Activated T-helper 1 cell treated with anti-CD3 and anti-CD28 coated beads, Interleukin-12 subunit alpha, Interleukin-12 subunit beta, Interleukin-2, Interleukin-4 antibody, amounts not matched to agents 30 ng/mL and 10 ng/mL and 1 ng/mL, durations not matched to agents 14 hours and 24 hours and 36 hours (primary cell): ENCODE measurements at regions not wholly inside any gene's neighbourhood (a gene's known extent, or its start where the extent isn't known, plus 50 kb on each side); places are given as distances from the start of the nearest gene placed in this dataset.
"Not testable (repeated sequence)": the region's sequence is repeated elsewhere in the genome, so short reads cannot be mapped to it uniquely, and the experiment has no call there.

Source experiments
- DNase-seq: peaks from one replicate; pipeline ENCODE4 v3.0.0; 2021; ENCODE audit warnings: low spot score
- H3K27ac Mint-ChIP-seq: one replicate; pipeline ENCODE4 v1.8.0; 2021; ENCODE audit warnings: mild to moderate bottlenecking, mixed read lengths
- H3K27me3 Mint-ChIP-seq: one replicate; pipeline ENCODE4 v1.8.0; 2022; ENCODE audit warnings: mild to moderate bottlenecking, moderate library complexity, mixed read lengths; ENCODE audit not compliant: insufficient read depth
- H3K36me3 Mint-ChIP-seq: one replicate; pipeline ENCODE4 v1.8.0; 2021; ENCODE audit warnings: low read depth, mixed read lengths
- H3K4me1 Mint-ChIP-seq: one replicate; pipeline ENCODE4 v1.8.0; 2021; ENCODE audit warnings: low read depth, mixed read lengths
- H3K4me3 Mint-ChIP-seq: one replicate; pipeline ENCODE4 v1.8.0; 2021; ENCODE audit warnings: mild to moderate bottlenecking, moderate library complexity, mixed read lengths
- H3K9me3 Mint-ChIP-seq: one replicate; pipeline ENCODE4 v1.8.0; 2021; ENCODE audit warnings: mixed read lengths
- intact Hi-C: fragments of 100-400 bp; cut with micrococcal nuclease; formaldehyde crosslinking; loops from one replicate; pipeline ENCODE4 v1.15.1; 2024

- no peak overlapping the region for H3K27ac Mint-ChIP-seq
Measured at GRCh38 chr1:166383137-166383536, 216.3 kb upstream of the FAM78B start.

GRCh38 chr1:166383635-166384346 lies 217.0 kb upstream of the FAM78B start:
- intact Hi-C loops = no loop called here
- no peak for DNase-seq
- no peaks in the 10 kb centered on the region for H3K36me3 Mint-ChIP-seq
- no peak overlapping the region for H3K4me3 Mint-ChIP-seq
- no peak overlapping the region for H3K27ac Mint-ChIP-seq
- no peaks in the 10 kb centered on the region for H3K9me3 Mint-ChIP-seq
- H3K27me3 Mint-ChIP-seq = peaks cover 2% of the 10 kb centered on the region
- no peaks in the 10 kb centered on the region for H3K4me1 Mint-ChIP-seq

More at GRCh38 chr1:166383137-166383536, 216.3 kb upstream of the FAM78B start:
- Mint-ChIP-seq H3K36me3 (no peaks in the 10 kb centered on the region), H3K27me3 (peaks cover 2% of the 10 kb centered on the region), H3K4me3 (no peak overlapping the region), H3K4me1 (no peaks in the 10 kb centered on the region), H3K9me3 (no peaks in the 10 kb centered on the region)
- intact Hi-C loops = no loop called here
- DNase-seq = no peak

- H3K9me3 Mint-ChIP-seq = no peaks in the 10 kb centered on the region
- peaks cover 2% of the 10 kb centered on the region for H3K27me3 Mint-ChIP-seq
- intact Hi-C loops = no loop called here
- DNase-seq = no peak
- H3K4me1 Mint-ChIP-seq = no peaks in the 10 kb centered on the region
- H3K4me3 Mint-ChIP-seq = no peak overlapping the region
- no peaks in the 10 kb centered on the region for H3K36me3 Mint-ChIP-seq
- no peak overlapping the region for H3K27ac Mint-ChIP-seq
Measured at GRCh38 chr1:166384948-166385347, 218.1 kb upstream of the FAM78B start.

- no peaks in the 10 kb centered on the region for H3K4me1 Mint-ChIP-seq
- H3K9me3 Mint-ChIP-seq = no peaks in the 10 kb centered on the region
- H3K36me3 Mint-ChIP-seq = no peaks in the 10 kb centered on the region
- intact Hi-C loops = no loop called here
- no peak overlapping the region for H3K4me3 Mint-ChIP-seq
- H3K27me3 Mint-ChIP-seq = no peaks in the 10 kb centered on the region
- no peak overlapping the region for H3K27ac Mint-ChIP-seq
- DNase-seq = no peak
Measured at GRCh38 chr1:166390366-166391033, 223.7 kb upstream of the FAM78B start.

- no peaks in the 10 kb centered on the region for H3K36me3 Mint-ChIP-seq
- H3K27ac Mint-ChIP-seq = no peak overlapping the region
- H3K4me3 Mint-ChIP-seq = no peak overlapping the region
- no peaks in the 10 kb centered on the region for H3K9me3 Mint-ChIP-seq
- no peaks in the 10 kb centered on the region for H3K27me3 Mint-ChIP-seq
- intact Hi-C loops = no loop called here
- DNase-seq = no peak
- no peaks in the 10 kb centered on the region for H3K4me1 Mint-ChIP-seq
Measured at GRCh38 chr1:166391279-166392066, 224.7 kb upstream of the FAM78B start.

GRCh38 chr1:166395729-166396128 lies 228.9 kb upstream of the FAM78B start:
- H3K27ac Mint-ChIP-seq = no peak overlapping the region
- no peak overlapping the region for H3K4me3 Mint-ChIP-seq
- intact Hi-C loops = no loop called here
- no peaks in the 10 kb centered on the region for H3K4me1 Mint-ChIP-seq
- no peaks in the 10 kb centered on the region for H3K36me3 Mint-ChIP-seq
- DNase-seq = no peak
- H3K27me3 Mint-ChIP-seq = peaks cover 5% of the 10 kb centered on the region
- no peaks in the 10 kb centered on the region for H3K9me3 Mint-ChIP-seq

GRCh38 chr1:166409253-166410082 lies 242.7 kb upstream of the FAM78B start:
- H3K4me1 Mint-ChIP-seq, H3K27me3 Mint-ChIP-seq, DNase-seq, H3K36me3 Mint-ChIP-seq, H3K4me3 Mint-ChIP-seq, intact Hi-C loops, H3K27ac Mint-ChIP-seq: not testable (repeated sequence)
- H3K9me3 Mint-ChIP-seq = peaks cover 19% of the 10 kb centered on the region

- intact Hi-C loops = no loop called here
- DNase-seq = no peak
- H3K9me3 Mint-ChIP-seq = peaks cover 19% of the 10 kb centered on the region
- H3K4me1 Mint-ChIP-seq = no peaks in the 10 kb centered on the region
- H3K27me3 Mint-ChIP-seq = no peaks in the 10 kb centered on the region
- H3K27ac Mint-ChIP-seq = no peak overlapping the region
- no peaks in the 10 kb centered on the region for H3K36me3 Mint-ChIP-seq
- no peak overlapping the region for H3K4me3 Mint-ChIP-seq
Measured at GRCh38 chr1:166410083-166410385, 243.2 kb upstream of the FAM78B start.

- H3K9me3 Mint-ChIP-seq, H3K4me1 Mint-ChIP-seq, DNase-seq, H3K4me3 Mint-ChIP-seq, H3K27ac Mint-ChIP-seq, H3K36me3 Mint-ChIP-seq, H3K27me3 Mint-ChIP-seq, intact Hi-C loops: not testable (repeated sequence)
Measured at GRCh38 chr1:166416831-166417230, 250.0 kb upstream of the FAM78B start.

GRCh38 chr1:166418344-166418933 lies 251.6 kb upstream of the FAM78B start:
- Mint-ChIP-seq H3K9me3 (no peaks in the 10 kb centered on the region), H3K27me3 (no peaks in the 10 kb centered on the region), H3K4me3 (no peak overlapping the region), H3K27ac (no peak overlapping the region), H3K4me1 (no peaks in the 10 kb centered on the region), H3K36me3 (no peaks in the 10 kb centered on the region)
- intact Hi-C loops = no loop called here
- DNase-seq = no peak

- intact Hi-C loops, H3K4me1 Mint-ChIP-seq, H3K4me3 Mint-ChIP-seq, DNase-seq, H3K27me3 Mint-ChIP-seq, H3K36me3 Mint-ChIP-seq, H3K27ac Mint-ChIP-seq, H3K9me3 Mint-ChIP-seq: not testable (repeated sequence)
Measured at GRCh38 chr1:166422586-166422985, 255.8 kb upstream of the FAM78B start.

GRCh38 chr1:166432655-166433054 lies 265.9 kb upstream of the FAM78B start:
- Mint-ChIP-seq H3K36me3 (no peaks in the 10 kb centered on the region), H3K9me3 (peaks cover 3% of the 10 kb centered on the region), H3K27ac (no peak overlapping the region), H3K27me3 (no peaks in the 10 kb centered on the region), H3K4me1 (no peaks in the 10 kb centered on the region), H3K4me3 (no peak overlapping the region)
- DNase-seq = no peak
- intact Hi-C loops = no loop called here
